Prostate gland (tissue), 2 donors: ENCODE measurements at regions not wholly inside any gene's neighbourhood (a gene's known extent, or its start where the extent isn't known, plus 50 kb on each side); places are given as distances from the start of the nearest gene placed in this dataset.

ENCODE experiments used
- DNase-seq: peaks from one replicate; pipeline ENCODE4 v3.0.0-alpha.2; 2019; ENCODE audit warnings: low spot score
- H3K27ac ChIP-seq, 2 donors: fragments of 200-600 bp; sonication (generic); 2 replicates each; pipeline ENCODE4 v1.5.1; 2017 to 2019
- H3K27me3 ChIP-seq: fragments of 200-600 bp; sonication (generic); replicated peaks from 2 replicates; pipeline ENCODE4 v1.5.1; 2019; ENCODE audit not compliant: insufficient read depth
- H3K36me3 ChIP-seq, 2 donors: fragments of 200-600 bp; sonication (generic); 1 replicate in 1 of 2; 2 replicates in 1 of 2; pipeline versions ENCODE4 v1.5.1 to v1.8.1; 2017 to 2019
- H3K4me1 ChIP-seq: fragments of 200-600 bp; sonication (generic); replicated peaks from 2 replicates; pipeline ENCODE4 v1.5.1; 2019
- H3K4me3 ChIP-seq, 2 donors: fragments of 200-600 bp; sonication (generic); 2 replicates each; pipeline ENCODE4 v1.5.1; 2017 to 2019
- H3K9me3 ChIP-seq: fragments of 200-600 bp; sonication (generic); 2 replicates; pipeline ENCODE4 v1.5.1; 2017
- CTCF ChIP-seq, 4 experiments: fragments of 200-600 bp in 2 of 4; fragments of 450-650 bp in 2 of 4; sonication (generic) in 2 of 4; IDR thresholded peaks; 1 replicate in 3 of 4; 2 replicates in 1 of 4; pipeline ENCODE4 v1.5.1; 2016 to 2019; ENCODE audit warnings: antibody characterized with exemption in 4 of 4, mild to moderate bottlenecking in 2 of 4, moderate library complexity in 2 of 4
- POLR2A ChIP-seq: fragments of 450-650 bp; IDR thresholded peaks from one replicate; pipeline ENCODE4 v1.6.1; 2016; ENCODE audit warnings: antibody characterized with exemption, mild to moderate bottlenecking
- POLR2AphosphoS5 ChIP-seq: sonication (generic); formaldehyde crosslinking; IDR thresholded peaks from one replicate; pipeline ENCODE4 v1.6.1; 2017; ENCODE audit warnings: antibody characterized with exemption
- WGBS: methylation state at CpG from one replicate; pipeline ENCODE4 v1.1.5; 2018; 5-methylcytosine and 5-hydroxymethylcytosine counted together
- intact Hi-C: fragments of 100-400 bp; cut with DNase I; formaldehyde crosslinking; loops from one replicate; pipeline ENCODE4 v1.14.2; 2022

GRCh38 chr14:40618225-40618898 is 988.3 kb upstream of the LRFN5 start:
- no peak for TF ChIP-seq CTCF (IDR thresholded peaks at IDR 0.05)

GRCh38 chr14:40616579-40616978 is 990.1 kb upstream of the LRFN5 start:
- Histone ChIP-seq H3K36me3 (no peaks in the 10 kb centered on the region), H3K27me3 (no peaks in the 10 kb centered on the region), H3K4me3 (no peak overlapping the region), H3K27ac (no peak overlapping the region), H3K9me3 (no peaks in the 10 kb centered on the region), H3K4me1 (no peaks in the 10 kb centered on the region)
- intact Hi-C loops = no loop called here
- 87% methylated on average over 3 of the region's 3 CpGs for WGBS
- TF ChIP-seq POLR2A = no peak
- TF ChIP-seq POLR2AphosphoS5 = no peak
- no peak for TF ChIP-seq CTCF (IDR thresholded peaks at IDR 0.05)
- DNase-seq = no peak

More at GRCh38 chr14:40618225-40618898, 988.3 kb upstream of the LRFN5 start:
- Histone ChIP-seq H3K27me3 (no peaks in the 10 kb centered on the region), H3K36me3 (no peaks in the 10 kb centered on the region), H3K9me3 (no peaks in the 10 kb centered on the region), H3K4me3 (no peak overlapping the region), H3K27ac (no peak overlapping the region), H3K4me1 (no peaks in the 10 kb centered on the region)
- intact Hi-C loops = no loop called here
- WGBS = 67% methylated on average over 3 of the region's 3 CpGs
- no peak for DNase-seq

- no peaks in the 10 kb centered on the region for H3K36me3 ChIP-seq
- no peaks in the 10 kb centered on the region for H3K27me3 ChIP-seq
- no peak for DNase-seq
- no peak overlapping the region for H3K4me3 ChIP-seq
- no peak overlapping the region for H3K27ac ChIP-seq
- no peak for TF ChIP-seq POLR2A
- no peak for TF ChIP-seq CTCF (IDR thresholded peaks at IDR 0.05)
- no peak for TF ChIP-seq POLR2AphosphoS5
- H3K9me3 ChIP-seq = no peaks in the 10 kb centered on the region
- intact Hi-C loops = no loop called here
- no peaks in the 10 kb centered on the region for H3K4me1 ChIP-seq
Measured at GRCh38 chr14:40601063-40601462, 1005.6 kb upstream of the LRFN5 start.

GRCh38 chr14:40599725-40600124 is 1007.0 kb upstream of the LRFN5 start:
- Histone ChIP-seq H3K4me3 (no peak overlapping the region), H3K36me3 (no peaks in the 10 kb centered on the region), H3K27me3 (no peaks in the 10 kb centered on the region), H3K4me1 (no peaks in the 10 kb centered on the region), H3K9me3 (no peaks in the 10 kb centered on the region), H3K27ac (no peak overlapping the region)
- no peak for TF ChIP-seq POLR2A
- no peak for TF ChIP-seq POLR2AphosphoS5
- TF ChIP-seq CTCF (IDR thresholded peaks at IDR 0.05) = no peak
- no peak for DNase-seq
- intact Hi-C loops = no loop called here

- Histone ChIP-seq H3K9me3 (no peaks in the 10 kb centered on the region), H3K4me3 (no peak overlapping the region), H3K36me3 (no peaks in the 10 kb centered on the region), H3K27me3 (no peaks in the 10 kb centered on the region), H3K27ac (no peak overlapping the region), H3K4me1 (no peaks in the 10 kb centered on the region)
- WGBS = 45% methylated on average over 3 of the region's 3 CpGs
- no peak for DNase-seq
- TF ChIP-seq CTCF (IDR thresholded peaks at IDR 0.05) = no peak
- no peak for TF ChIP-seq POLR2A
- no peak for TF ChIP-seq POLR2AphosphoS5
- intact Hi-C loops = no loop called here
Measured at GRCh38 chr14:40581264-40581663, 1025.4 kb upstream of the LRFN5 start.
